K562 (cell line): ENCODE measurements at regions not wholly inside any gene's neighbourhood (a gene's known extent, or its start where the extent isn't known, plus 50 kb on each side); places are given as distances from the start of the nearest gene placed in this dataset.

Experiments used
- ATAC-seq: fragments of 200-7000 bp; cut with Tn5 transposase; 3 replicates; pipeline ENCODE4 v1.9.1; 2020; ENCODE audit warnings: moderate library complexity
- BruUV-seq: library from RNA; stranded (reverse); fragments of 400-500 nt; replicated peaks from 2 replicates; lab custom pipeline; 2021; lab: Mats Ljungman, UMichigan
- CTCF ChIA-PET: fragments of 300-600 bp; formaldehyde crosslinking; extraction: SDS; loops from one replicate; lab custom pipeline; 2021; ENCODE audit warnings: low intra/inter-chr PET ratio; lab: Yijun Ruan, JAX
- POLR2A ChIA-PET: fragments of 300-600, 350-650 bp; sonication (Branson Sonifier 250); formaldehyde crosslinking; extraction: SDS; loops from one replicate; lab custom pipeline; 2021; ENCODE audit warnings: antibody characterized with exemption, inconsistent platforms; lab: Yijun Ruan, JAX
- DNase-seq, 4 experiments: peaks; one replicate each; pipeline versions ENCODE4 v3.0.0 to v3.0.0-alpha.2; 2011 to 2018; ENCODE audit warnings: low spot score in 3 of 4, mixed read lengths in 3 of 4; ENCODE audit errors: extremely low read depth in 1 of 4
- FAIRE-seq: peaks from 2 replicates; lab custom pipeline; 2011; peaks lifted over from hg19 to GRCh38; lab: Jason Lieb, UNC
- H2AFZ ChIP-seq: 2 replicates; pipeline ENCODE4 v1.6.0; 2011; ENCODE audit warnings: low read depth, low read length, control low read depth, inconsistent platforms
- H3K27ac ChIP-seq: fragments of 200-600 bp; 3 replicates; pipeline ENCODE4 v1.8.0; 2011; ENCODE audit warnings: low read depth, mild to moderate bottlenecking, control low read depth, inconsistent platforms, low read length, moderate library complexity, mixed read lengths; ENCODE audit errors: extremely low read depth
- H3K27me3 ChIP-seq, 2 experiments: fragments of 300-600 bp in 1 of 2; 2 replicates in 1 of 2; 3 replicates in 1 of 2; pipeline versions ENCODE4 v1.6.0 to v1.8.0; 2011; ENCODE audit warnings: inconsistent platforms in 2 of 2, low read length in 2 of 2, mild to moderate bottlenecking in 1 of 2, mixed read lengths in 1 of 2, moderate library complexity in 1 of 2; ENCODE audit not compliant: control insufficient read depth in 2 of 2, insufficient read depth in 2 of 2
- H3K36me3 ChIP-seq: fragments of 300-600 bp; 3 replicates; pipeline ENCODE4 v1.8.0; 2011; ENCODE audit warnings: mild to moderate bottlenecking, low read length, inconsistent platforms; ENCODE audit not compliant: control insufficient read depth, insufficient read depth
- H3K4me1 ChIP-seq, 2 experiments: fragments of 200-600 bp in 1 of 2; replicated peaks in 1 of 2; 2 replicates in 1 of 2; 3 replicates in 1 of 2; pipeline versions ENCODE4 v1.5.1 to v1.8.0; 2011; ENCODE audit warnings: inconsistent platforms in 2 of 2, low read length in 2 of 2, mild to moderate bottlenecking in 1 of 2, mixed read lengths in 1 of 2, moderate library complexity in 1 of 2; ENCODE audit not compliant: control insufficient read depth in 2 of 2, insufficient read depth in 2 of 2
- H3K4me2 ChIP-seq: 2 replicates; pipeline ENCODE4 v1.6.1; 2011; ENCODE audit warnings: low read length, control low read depth, inconsistent platforms, mixed read lengths; ENCODE audit not compliant: insufficient read depth
- H3K4me3 ChIP-seq: fragments of 200-600 bp; sonication (generic), shearing (Covaris generic); 2 replicates; pipeline ENCODE4 v1.5.1; 2016; ENCODE audit warnings: control low read depth, inconsistent platforms
- H3K79me2 ChIP-seq: fragments of 200-600 bp; 3 replicates; pipeline ENCODE4 v1.8.0; 2011; ENCODE audit warnings: low read length, inconsistent platforms; ENCODE audit not compliant: control insufficient read depth, insufficient read depth
- H3K9ac ChIP-seq, 2 experiments: 2 replicates each; pipeline versions ENCODE4 v1.6.0 to v1.6.1; 2011; ENCODE audit warnings: low read depth in 2 of 2, low read length in 2 of 2, control low read depth in 1 of 2, inconsistent platforms in 1 of 2, mild to moderate bottlenecking in 1 of 2, mixed read lengths in 1 of 2; ENCODE audit not compliant: insufficient read depth in 1 of 2
- H3K9me1 ChIP-seq: one replicate; pipeline ENCODE4 v1.6.0; 2011; ENCODE audit warnings: inconsistent platforms, mild to moderate bottlenecking, low read length, moderate library complexity; ENCODE audit not compliant: control insufficient read depth, insufficient read depth
- H3K9me3 ChIP-seq: replicated peaks from 2 replicates; pipeline ENCODE4 v1.5.1; 2011; ENCODE audit warnings: low read depth, low read length, inconsistent platforms; ENCODE audit not compliant: control insufficient read depth, insufficient read depth
- H4K20me1 ChIP-seq: replicated peaks from 2 replicates; pipeline ENCODE4 v1.6.1; 2011; ENCODE audit warnings: low read length, inconsistent platforms, mixed read lengths; ENCODE audit not compliant: control insufficient read depth, insufficient read depth
- E2F8 ChIP-seq: fragments of 450-650 bp; IDR thresholded peaks from 2 replicates; pipeline ENCODE4 v1.7.1; 2018; ENCODE audit warnings: mild to moderate bottlenecking, low read depth; ENCODE audit not compliant: partially characterized antibody
- JUN ChIP-seq, 2 experiments: sonication (generic) in 1 of 2; formaldehyde crosslinking in 1 of 2; IDR thresholded peaks; 2 replicates each; pipeline versions ENCODE4 v1.6.1 to v1.8.0; 2012 to 2022; ENCODE audit warnings: borderline replicate concordance in 2 of 2, mild to moderate bottlenecking in 2 of 2, improper control_type of control experiment in 1 of 2, low read depth in 1 of 2, low read length in 1 of 2, missing genetic modification reagents in 1 of 2
- LARP7 ChIP-seq: fragments of 450-650 bp; IDR thresholded peaks from 2 replicates; pipeline ENCODE4 v1.6.1; 2016
- PHF20 ChIP-seq: fragments of 450-650 bp; IDR thresholded peaks from 2 replicates; pipeline ENCODE4 v1.6.1; 2018; ENCODE audit not compliant: partially characterized antibody
- POLR2B ChIP-seq: fragments of 450-650 bp; IDR thresholded peaks from 2 replicates; pipeline ENCODE4 v1.6.1; 2018; ENCODE audit warnings: low read depth; ENCODE audit not compliant: partially characterized antibody
- POLR2H ChIP-seq: IDR thresholded peaks from 2 replicates; pipeline ENCODE4 v1.6.1; 2016; ENCODE audit warnings: missing genetic modification characterization, low read depth, mild to moderate bottlenecking, control low read depth, missing compliant biosample characterization, moderate library complexity
- YY1 ChIP-seq, 3 experiments: IDR thresholded peaks; 2 replicates each; pipeline ENCODE4 v1.6.1; 2011; ENCODE audit warnings: low read length in 2 of 3, mild to moderate bottlenecking in 2 of 3, moderate library complexity in 2 of 3, borderline replicate concordance in 1 of 3, control low read depth in 1 of 3, low read depth in 1 of 3; ENCODE audit not compliant: insufficient read depth in 3 of 3, insufficient replicate concordance in 2 of 3, control insufficient read depth in 1 of 3, insufficient read length in 1 of 3; ENCODE audit errors: extremely low read depth in 1 of 3
- ZBED1 ChIP-seq: IDR thresholded peaks from 2 replicates; pipeline ENCODE4 v1.6.1; 2014
- ZNF589 ChIP-seq: fragments of 200-800 bp; sonication (Bioruptor generic); IDR thresholded peaks from 2 replicates; pipeline ENCODE4 v1.6.1; 2016; ENCODE audit warnings: low read depth, missing genetic modification characterization, missing compliant biosample characterization
- WGBS: fragments of 100-300 bp; shearing (Covaris generic); methylation state at CpG from one replicate; pipeline ENCODE4 v1.1.6; 2016; ENCODE audit warnings: low coverage, mixed read lengths; ENCODE audit not compliant: insufficient coverage; ENCODE audit errors: missing lambda C conversion rate; 5-methylcytosine and 5-hydroxymethylcytosine counted together
- in situ Hi-C: fragments of 300-500 bp; cut with MboI; formaldehyde crosslinking; loops from 4 replicates; pipeline ENCODE4 v1.15.0; 2018; ENCODE audit warnings: inconsistent platforms, mixed read lengths
- intact Hi-C: fragments of 100-400 bp; cut with micrococcal nuclease; formaldehyde crosslinking; loops from 2 replicates; pipeline ENCODE4 v1.14.2; 2022
- TF ChIP-seq, protein P1 (sequence below): sonication (generic); formaldehyde crosslinking; IDR thresholded peaks from 2 replicates; pipeline ENCODE4 v1.8.0; 2022; ENCODE audit warnings: mild to moderate bottlenecking, missing genetic modification reagents
- TF ChIP-seq, protein P2 (sequence below): fragments of 250-450 bp; sonication (Bioruptor Pico); IDR thresholded peaks from 2 replicates; pipeline ENCODE4 v1.4.0; 2020

DNA sequence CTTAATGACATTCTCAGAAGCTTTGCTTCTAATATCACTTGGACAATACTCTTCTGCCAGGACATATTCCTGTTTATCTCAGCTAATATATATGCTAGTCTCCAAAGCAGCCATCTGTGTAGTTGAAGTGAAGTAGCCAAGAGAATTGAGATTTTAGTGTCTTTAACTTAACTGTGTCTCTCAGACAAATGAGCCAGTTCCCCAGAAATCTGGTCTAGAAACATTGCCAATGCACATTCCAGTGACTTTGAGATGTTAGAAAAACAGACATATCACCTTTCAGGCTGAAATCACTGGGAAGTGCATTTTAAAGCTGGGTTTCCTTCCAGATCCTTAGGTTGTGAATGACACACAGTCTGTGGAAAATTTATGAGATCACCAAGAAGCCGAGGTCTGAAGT is 114.6 kb downstream of the MTX3 start:
- Histone ChIP-seq H3K27me3 (peaks cover 31 to 43% of the 10 kb centered on the region in 2 experiments), H3K36me3 (no peaks in the 10 kb centered on the region), H3K4me3 (no peak overlapping the region), H3K4me2 (no peak overlapping the region), H2AFZ (no peak overlapping the region), H3K9me3 (no peaks in the 10 kb centered on the region), H4K20me1 (no peaks in the 10 kb centered on the region), H3K27ac (no peak overlapping the region), H3K9ac (no peak overlapping the region), H3K79me2 (no peaks in the 10 kb centered on the region), H3K9me1 (no peaks in the 10 kb centered on the region), H3K4me1 (no peaks in the 10 kb centered on the region)
- CTCF ChIA-PET, result no interaction called here
- 0% methylated on average over 1 of the region's 1 CpG for WGBS
- ATAC-seq, result no peak
- BruUV-seq, result no TSS peak
- POLR2A ChIA-PET, result no interaction called here
- in situ Hi-C loops (no loop called here), intact Hi-C loops (no loop called here)
- no peak for FAIRE-seq
- no peak for DNase-seq
- TF ChIP-seq POLR2B (no peak), PHF20 (no peak), POLR2H (tag) (no peak), LARP7 (no peak), ZBED1 (no peak), ZNF589 (CRISPR knock-in tag) (no peak), YY1 (IDR thresholded peaks at IDR 0.05; ENCODE audit: borderline replicate concordance in 1 of 3, control insufficient read depth in 1 of 3, extremely low read depth in 1 of 3, insufficient read depth in 3 of 3, insufficient read length in 1 of 3, insufficient replicate concordance in 2 of 3, low read depth in 1 of 3, low read length in 2 of 3) (no peak), JUN (IDR thresholded peaks at IDR 0.05; ENCODE audit: borderline replicate concordance, low read depth, low read length) (no peak), JUN (CRISPR knock-in tag; IDR thresholded peaks at IDR 0.05; ENCODE audit: borderline replicate concordance) (no peak), E2F8 (no peak)
- TF ChIP-seq, protein P1, sequence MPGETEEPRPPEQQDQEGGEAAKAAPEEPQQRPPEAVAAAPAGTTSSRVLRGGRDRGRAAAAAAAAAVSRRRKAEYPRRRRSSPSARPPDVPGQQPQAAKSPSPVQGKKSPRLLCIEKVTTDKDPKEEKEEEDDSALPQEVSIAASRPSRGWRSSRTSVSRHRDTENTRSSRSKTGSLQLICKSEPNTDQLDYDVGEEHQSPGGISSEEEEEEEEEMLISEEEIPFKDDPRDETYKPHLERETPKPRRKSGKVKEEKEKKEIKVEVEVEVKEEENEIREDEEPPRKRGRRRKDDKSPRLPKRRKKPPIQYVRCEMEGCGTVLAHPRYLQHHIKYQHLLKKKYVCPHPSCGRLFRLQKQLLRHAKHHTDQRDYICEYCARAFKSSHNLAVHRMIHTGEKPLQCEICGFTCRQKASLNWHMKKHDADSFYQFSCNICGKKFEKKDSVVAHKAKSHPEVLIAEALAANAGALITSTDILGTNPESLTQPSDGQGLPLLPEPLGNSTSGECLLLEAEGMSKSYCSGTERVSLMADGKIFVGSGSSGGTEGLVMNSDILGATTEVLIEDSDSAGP, result no peak
- TF ChIP-seq, protein P2, sequence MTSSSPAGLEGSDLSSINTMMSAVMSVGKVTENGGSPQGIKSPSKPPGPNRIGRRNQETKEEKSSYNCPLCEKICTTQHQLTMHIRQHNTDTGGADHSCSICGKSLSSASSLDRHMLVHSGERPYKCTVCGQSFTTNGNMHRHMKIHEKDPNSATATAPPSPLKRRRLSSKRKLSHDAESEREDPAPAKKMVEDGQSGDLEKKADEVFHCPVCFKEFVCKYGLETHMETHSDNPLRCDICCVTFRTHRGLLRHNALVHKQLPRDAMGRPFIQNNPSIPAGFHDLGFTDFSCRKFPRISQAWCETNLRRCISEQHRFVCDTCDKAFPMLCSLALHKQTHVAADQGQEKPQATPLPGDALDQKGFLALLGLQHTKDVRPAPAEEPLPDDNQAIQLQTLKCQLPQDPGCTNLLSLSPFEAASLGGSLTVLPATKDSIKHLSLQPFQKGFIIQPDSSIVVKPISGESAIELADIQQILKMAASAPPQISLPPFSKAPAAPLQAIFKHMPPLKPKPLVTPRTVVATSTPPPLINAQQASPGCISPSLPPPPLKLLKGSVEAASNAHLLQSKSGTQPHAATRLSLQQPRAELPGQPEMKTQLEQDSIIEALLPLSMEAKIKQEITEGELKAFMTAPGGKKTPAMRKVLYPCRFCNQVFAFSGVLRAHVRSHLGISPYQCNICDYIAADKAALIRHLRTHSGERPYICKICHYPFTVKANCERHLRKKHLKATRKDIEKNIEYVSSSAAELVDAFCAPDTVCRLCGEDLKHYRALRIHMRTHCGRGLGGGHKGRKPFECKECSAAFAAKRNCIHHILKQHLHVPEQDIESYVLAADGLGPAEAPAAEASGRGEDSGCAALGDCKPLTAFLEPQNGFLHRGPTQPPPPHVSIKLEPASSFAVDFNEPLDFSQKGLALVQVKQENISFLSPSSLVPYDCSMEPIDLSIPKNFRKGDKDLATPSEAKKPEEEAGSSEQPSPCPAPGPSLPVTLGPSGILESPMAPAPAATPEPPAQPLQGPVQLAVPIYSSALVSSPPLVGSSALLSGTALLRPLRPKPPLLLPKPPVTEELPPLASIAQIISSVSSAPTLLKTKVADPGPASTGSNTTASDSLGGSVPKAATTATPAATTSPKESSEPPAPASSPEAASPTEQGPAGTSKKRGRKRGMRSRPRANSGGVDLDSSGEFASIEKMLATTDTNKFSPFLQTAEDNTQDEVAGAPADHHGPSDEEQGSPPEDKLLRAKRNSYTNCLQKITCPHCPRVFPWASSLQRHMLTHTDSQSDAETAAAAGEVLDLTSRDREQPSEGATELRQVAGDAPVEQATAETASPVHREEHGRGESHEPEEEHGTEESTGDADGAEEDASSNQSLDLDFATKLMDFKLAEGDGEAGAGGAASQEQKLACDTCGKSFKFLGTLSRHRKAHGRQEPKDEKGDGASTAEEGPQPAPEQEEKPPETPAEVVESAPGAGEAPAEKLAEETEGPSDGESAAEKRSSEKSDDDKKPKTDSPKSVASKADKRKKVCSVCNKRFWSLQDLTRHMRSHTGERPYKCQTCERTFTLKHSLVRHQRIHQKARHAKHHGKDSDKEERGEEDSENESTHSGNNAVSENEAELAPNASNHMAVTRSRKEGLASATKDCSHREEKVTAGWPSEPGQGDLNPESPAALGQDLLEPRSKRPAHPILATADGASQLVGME (CRISPR knock-in tag), result no peak
